NOMO-1 treated with DMSO at 0.1 percent for 48 hours (cell line): ENCODE measurements at regions not wholly inside any gene's neighbourhood (a gene's known extent, or its start where the extent isn't known, plus 50 kb on each side); places are given as distances from the start of the nearest gene placed in this dataset.

ENCODE experiments used
- DNase-seq: peaks from one replicate; lab custom pipeline; 2025; ENCODE audit not compliant: unreplicated experiment; lab: John Stamatoyannopoulos, UW

DNA sequence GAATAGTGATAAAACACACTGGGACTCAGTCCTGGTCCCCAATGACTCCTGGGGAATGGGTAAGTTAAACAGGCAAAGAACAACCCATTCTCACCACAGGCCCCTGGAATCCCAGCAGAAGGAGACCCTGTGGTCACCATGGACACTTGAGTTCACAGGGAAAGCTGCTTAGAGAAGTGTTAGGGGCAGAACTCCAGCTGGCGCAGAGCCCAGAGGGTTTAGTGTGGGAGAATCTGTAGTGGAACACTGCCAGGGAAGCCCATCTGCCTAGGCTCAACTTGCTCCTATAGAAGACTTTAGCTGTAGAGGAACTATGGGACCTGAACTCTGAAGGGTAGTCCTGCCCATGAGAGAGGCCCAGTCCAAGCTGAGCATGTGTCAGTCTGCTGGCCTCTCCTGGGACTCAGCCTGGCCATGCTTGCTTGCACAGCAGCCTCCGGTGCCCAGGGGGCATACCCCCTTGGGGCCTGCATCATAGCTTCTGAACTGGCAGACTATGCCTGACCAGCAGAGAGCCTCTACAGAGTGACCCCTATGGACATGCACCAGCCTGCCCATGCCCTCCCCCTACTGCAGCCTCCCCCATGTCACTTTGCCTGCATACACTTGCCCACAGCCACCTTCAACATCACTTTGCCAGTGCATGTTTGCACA, 343.5 kb downstream of the IDS start:
- no peak for DNase-seq

DNA sequence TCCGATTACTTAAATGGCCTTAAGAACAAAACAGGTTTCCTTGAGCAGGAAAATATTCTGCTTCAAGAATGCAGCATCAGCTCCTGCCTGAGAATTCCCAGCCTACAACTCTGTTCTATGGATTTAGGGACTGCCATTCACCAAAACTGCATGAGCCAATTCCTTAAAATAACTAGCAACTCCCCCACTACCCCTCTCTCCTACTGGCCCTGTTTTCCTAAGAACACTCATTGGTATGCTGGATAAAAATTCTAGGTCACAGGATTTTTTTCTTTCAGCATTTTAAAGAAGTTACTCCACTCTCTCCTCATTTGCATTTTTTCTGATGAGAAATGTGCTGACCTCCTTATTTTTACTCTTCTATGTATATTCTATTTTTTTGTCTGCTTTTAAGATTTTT, 347.1 kb downstream of the IDS start:
- DNase-seq = no peak

DNA sequence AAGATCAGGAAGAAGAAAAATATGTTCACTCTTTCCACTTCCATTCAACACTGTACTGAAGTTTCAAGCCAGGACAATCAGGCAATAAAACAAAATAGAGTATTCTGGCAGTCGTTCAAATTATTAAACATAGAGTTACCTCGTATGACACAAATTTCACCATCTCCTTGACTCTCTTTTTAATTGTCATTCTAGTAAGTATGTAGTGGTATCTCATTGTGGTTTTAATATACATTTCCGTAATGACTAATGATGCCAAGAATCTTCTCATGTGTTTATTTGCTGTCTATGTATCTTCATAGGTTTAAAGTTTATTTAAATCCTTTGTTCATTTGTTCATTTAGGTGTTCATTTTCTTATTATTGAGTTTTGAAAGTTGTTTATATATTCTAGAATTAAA, 352.2 kb downstream of the IDS start:
- DNase-seq = no peak

DNA sequence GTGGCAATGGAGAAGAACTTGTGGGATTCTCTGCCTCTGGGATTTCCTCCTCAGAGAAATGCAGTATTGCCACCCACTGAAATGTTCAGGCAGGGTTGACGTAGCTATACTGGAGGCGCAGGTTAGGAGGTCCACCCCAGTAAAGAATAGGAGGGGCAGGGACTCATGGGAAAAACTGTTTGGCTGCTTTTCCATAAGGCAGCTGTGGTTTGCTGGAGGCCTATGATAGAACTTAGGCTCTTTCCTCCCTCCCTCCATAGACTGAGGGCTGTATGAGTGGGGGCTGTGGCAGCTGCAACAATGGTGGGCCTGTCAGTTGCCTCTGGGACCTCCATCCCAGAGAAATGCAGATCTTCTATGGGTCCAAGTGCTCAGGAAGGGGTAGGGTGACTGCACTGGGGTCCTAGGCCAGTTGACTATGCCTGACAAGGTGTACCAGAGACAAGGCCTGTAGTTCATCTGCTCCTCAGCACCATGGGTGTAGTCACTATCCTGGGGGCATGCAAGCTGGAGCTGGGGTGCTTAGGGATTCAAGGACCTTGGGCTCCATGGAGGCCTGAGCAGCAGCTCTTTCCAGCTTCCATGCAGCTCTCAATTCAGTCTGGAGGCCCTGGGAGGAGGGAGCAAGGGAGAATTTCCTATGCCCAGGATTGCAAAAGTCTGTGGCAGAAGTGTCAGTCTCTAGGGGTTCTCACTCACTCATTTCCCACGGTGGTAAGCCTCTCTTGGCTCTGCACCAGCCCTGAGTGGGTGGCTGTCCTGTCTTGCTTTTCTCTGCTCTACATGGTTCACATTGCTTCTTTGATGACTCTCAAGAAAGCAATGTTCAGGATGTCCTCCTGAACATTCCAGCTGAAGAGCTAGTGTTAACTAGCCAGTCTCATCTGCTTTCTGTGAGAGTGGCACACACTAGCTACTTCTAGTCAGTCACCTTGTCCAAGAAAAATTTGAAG, 353.0 kb downstream of the IDS start:
- no peak for DNase-seq

DNA sequence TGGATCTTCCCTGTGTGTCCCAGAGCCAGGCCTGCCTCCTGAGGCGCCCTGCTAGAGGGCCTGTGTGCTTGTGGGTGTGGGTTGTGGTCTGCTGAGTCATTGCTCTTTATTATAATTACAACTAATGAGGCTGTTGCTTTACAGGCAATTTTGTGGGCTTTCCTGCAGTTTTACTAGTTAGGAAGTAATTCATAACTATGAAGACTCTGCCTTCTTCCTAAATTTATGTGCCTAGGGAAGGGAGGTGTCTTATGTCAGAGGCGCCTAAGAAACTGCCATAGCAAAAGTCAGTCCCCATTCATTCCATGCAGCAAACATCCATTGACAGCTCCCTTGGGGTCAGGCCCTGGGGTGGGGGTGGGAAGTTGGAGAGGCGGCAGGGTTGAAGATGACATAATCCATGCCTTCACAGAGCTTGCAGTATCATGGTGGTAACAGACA, 359.2 kb downstream of the IDS start:
- peak; percentile 90 for DNase-seq

DNA sequence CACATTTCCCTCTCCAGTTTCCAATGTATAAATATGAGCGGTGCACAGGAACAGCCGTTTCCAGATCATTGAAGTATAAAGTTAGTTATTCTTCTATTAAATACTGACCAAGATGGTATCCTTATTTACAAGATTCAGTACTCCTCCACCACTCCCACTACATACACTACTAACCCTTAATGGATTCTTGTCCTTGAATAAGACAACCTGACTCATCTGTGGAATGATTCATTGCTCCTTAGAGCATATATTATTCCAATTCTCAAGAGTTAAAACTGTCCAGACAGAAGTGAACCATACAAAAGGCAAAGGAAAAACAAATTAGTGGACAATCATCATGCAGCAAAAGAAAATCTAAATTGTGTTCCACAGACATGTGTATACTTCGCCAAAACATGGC, 373.3 kb downstream of the IDS start:
- no peak for DNase-seq

DNA sequence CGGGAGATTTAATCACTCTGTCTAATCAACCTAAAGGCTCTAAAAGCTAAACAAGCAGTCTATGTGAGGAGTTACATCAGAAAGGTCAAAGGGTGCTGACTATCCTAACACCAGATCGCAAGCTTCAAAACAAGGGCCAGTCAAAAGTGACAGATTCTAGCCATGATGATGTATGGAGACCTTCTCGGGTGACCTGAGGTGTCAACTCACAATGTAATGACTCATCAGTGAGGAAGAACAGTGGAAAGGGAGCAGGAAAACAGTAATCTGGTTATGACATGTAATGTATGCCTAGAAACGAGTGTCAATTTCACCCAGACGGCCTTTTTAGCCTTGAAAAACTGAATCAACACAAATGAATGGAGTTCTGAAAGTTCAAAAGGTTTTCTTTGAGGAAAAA, 375.3 kb downstream of the IDS start:
- DNase-seq = no peak

DNA sequence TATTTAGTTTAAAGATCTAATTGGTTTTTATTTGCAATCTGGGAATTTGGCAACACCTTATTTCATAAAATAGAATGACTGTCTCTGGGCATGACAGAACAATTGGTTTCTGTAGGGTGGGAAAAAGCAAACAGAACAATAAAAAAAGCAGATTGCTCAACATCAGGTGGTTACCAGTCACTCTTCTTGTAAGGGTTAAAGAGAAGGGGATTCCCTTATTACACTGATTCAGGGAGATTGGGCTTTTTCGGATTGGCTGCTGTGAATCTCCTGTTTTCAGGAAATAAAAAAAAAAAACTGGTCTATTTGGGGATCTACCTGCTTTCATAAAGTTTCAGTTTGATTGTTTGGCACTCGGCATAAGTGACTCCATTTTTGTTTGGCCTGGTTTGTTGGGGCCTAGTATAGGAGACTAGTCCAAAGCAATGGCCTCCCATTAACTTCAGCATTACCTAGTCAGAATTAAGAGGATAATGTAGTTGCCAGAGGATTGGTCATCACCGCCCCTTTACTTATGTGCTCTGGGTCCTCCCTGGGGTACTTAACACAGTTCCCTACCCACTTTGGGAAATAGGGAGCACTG, 380.5 kb downstream of the IDS start:
- no peak for DNase-seq

DNA sequence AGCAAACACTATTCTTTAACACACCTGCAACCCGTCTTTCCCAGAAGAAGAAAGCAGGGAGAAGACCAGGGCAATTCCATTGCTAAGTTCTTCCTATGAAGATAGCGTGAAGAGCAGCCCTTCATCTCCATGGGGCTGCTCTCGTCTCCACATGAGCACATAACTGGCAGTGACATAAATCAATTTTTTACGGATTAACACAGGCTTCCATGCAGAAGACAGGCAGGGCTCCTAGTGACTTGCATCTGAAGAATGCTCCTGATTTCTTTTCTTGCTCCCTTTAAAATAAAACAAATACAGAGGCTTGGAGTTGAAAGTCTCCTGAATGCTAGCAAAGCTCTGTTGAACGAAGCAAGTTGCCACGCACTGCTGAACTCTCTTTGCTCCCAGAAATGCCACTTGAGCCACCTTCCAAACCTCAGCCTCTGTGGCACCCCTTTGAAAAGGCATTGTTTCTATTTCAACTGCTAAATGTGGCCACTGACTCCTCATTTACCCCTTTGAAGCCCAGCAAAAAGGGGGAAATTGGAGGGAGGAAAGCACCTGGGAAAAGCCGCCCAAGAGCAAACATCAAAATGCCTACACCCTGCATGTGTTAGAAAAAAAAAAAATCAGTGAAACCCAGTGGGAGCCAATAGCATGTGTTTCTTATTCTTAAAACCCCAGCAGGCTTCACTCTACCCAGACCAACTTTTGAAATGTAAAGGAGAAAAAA, 383.7 kb downstream of the IDS start:
- DNase-seq = no peak

DNA sequence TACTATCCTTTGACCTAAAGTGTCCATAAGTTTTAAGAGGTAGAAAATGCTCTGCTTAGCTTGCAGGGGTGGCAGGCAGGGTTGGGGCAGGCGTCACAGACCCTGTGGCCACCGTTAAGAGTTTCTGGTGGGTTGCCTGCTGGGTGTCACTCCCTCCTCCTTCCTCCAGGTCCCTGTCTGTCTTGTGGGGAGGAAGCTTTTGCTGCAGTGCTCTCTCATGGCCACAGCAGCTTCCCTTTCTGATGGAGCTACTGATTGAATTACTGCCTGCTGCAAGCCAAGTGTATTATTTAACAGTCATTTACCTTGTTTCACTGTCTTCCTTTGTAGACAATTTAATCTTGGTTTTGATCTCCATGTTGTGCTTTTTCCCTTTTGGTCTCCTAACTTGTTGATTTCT, 384.6 kb downstream of the IDS start:
- DNase-seq = no peak

DNA sequence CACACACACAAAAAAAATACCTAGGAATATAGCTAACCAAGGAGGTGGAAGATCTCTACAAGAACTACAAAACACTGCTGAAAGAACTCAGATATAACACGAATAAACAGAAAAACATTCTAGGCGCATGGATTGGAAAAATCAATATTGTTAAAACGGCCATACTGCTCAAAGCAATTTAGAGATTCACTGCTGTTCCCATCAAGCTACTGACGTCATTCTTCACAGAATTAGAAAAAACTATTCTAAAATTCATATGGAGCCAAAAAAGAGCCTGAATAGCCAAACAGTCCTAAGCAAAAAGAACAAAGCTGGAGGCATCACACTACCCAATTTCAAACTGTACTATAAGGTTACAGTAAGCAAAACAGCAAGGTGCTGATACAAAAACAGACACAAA, 390.2 kb downstream of the IDS start:
- no peak for DNase-seq

DNA sequence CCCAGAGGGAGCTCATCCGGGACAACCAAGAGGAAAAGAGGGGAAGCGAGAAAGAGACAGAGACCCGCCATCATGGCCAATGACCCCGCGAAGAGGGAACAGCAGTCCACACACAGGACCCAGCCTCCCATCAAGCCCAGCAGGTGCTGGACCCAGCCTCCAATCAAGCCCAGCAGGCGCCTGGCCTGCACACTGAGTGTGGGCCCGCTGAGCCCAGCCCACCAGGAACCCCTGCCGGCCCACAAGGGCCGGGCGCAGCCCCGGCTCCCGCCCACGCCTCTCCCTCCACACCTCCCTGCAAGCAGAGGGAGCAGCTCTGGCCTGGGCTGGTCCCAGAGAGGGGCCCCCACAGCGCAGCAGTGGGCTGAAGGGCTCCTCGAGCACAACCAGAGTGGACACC, 391.1 kb downstream of the IDS start:
- DNase-seq = no peak

DNA sequence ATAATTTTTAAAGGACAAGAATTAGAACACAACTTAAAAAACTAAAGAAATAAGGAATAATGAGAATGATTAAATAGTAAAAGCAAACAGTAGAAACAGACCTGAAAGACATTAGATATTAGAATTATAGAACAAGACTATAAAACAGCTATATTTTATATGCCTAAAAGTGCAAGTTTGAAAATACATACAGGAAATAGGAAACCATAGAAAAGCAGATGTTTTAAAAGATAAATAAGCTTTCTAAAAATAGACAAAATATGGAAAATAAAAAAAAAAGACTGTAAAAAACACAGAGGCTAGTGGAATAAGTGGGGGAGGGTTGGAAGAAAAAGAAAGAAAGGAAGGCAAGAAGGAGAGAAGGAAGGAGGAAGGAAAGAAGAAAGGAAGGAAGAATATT, 407.3 kb downstream of the IDS start:
- DNase-seq = no peak

DNA sequence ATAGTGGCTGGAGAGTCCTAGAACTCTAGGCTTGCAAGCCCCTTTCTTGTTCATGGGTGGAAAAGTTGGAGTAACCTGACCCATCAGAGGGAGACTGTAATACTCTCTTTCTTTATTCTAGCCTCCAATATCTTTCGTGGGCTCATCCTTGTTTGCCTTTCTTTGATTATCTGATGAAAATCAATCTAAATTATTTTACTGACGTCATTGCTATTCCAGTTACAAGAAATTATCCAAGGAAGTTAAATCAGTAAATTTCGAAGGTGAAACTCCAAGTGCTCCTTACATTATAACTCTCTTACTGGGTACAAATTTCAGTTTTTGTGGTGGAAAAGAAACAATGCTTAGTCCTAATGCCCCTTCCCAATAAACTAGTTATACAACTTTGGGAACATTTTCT, 412.9 kb downstream of the IDS start:
- no peak for DNase-seq

DNA sequence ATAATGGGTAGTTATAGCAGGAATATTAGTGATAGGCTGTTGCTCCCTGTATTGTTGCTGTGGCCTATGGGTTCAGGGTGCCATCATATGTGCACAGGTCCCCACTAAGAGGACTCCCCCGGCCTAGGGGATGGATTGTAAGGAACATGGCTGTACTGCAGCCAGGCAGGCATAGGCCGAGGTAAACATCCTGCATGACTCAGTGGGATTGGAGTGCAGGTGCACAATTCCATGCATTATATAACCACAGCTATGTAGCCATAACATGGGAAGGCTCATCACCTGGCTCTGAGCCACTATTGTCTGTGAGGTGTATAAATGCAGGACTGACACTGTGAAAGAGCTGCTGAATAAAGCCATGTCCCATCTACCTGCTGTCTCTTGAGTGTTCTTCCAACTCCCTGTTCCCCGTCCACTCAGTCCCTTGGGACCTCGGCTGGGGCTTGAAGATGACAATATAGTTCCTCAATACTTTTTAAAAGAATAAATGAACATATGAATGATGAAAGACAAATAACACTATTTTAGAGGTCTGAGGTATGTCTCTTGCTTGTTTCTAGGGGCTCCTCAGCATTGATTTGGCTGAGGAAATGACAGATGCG, 425.2 kb downstream of the IDS start:
- no peak for DNase-seq

DNA sequence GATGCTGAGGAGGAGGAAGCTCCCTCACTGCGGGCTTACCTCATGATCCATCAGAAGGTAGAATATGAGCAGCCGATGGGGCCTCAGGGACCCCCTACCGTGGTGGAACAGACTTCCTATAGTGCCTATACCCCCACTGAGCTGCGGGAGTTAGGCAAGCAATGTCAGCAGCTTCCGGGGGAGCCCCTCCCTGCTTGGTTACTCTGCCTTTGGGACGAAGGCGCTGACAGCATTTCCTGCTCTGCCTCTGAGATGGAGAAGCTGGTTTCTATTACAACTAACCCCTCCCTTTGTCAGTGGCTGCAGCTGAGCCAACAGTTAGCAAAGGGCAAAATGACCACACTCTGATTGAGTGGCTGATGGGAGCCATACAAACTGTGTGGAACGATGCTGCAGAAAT, 430.7 kb downstream of the IDS start:
- peak; percentile 47 for DNase-seq

DNA sequence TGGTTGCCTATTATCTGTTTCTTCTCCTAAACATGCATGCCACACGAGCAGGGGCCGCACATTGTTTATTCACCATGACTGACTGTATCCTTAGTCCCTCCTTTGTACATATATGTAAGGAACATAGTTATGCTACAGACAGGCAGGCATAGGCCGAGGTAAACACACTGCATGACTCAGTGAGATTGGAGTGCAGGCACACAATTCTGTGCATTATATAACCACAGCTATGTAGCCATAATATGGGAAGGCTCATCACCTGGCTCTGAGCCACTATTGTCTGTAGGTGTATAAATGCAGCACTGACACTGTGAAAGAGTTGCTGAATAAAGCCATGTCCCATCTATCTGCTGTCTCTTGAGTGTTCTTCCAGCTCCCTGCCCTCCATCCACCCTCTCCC, 431.6 kb downstream of the IDS start:
- no peak for DNase-seq

DNA sequence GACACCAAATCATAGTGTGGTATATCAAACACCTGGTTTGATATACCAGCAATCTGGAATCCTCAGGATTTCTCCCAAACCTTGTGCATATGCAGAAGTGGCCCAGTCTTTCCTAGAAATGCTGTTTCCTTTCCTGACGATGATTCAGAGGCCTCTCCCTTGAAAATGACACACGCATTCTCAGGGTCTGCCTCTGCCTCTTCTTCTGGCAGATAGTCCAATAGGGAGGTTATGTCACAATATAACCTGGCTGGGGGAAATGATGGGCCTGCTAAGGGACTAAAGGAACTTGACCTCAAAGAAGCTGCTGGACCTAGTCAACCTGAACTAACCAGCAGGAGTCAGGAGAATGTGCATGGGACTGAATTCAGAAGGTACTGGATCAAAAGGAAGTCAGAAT, 435.2 kb downstream of the IDS start:
- no peak for DNase-seq

DNA sequence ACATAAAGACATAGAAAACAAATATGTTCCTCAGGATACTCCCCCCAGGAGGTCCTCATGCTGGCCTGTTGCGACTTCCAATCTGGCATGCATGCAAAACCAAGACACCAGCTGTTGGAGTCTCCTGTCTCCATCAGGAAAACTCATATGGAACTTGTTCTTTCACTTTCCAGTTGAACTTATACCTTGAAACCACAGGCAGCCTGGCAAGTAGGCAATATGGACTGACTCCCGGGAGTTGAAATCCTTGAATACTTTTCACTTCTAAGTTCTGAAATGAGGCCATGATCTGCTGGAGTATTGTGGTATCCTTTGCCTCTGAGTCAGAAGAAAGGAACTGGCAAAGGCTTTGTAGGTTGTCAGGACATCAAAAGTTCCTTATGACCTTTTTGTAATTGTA, 444.2 kb downstream of the IDS start:
- DNase-seq = no peak
